HG03139 (cell line): ENCODE measurements at regions not wholly inside any gene's neighbourhood (a gene's known extent, or its start where the extent isn't known, plus 50 kb on each side); places are given as distances from the start of the nearest gene placed in this dataset.
A peak's percentile ranks its signal among the peaks of the same experiment; 100 is the strongest.
"Not testable (repeated sequence)": the region's sequence is repeated elsewhere in the genome, so short reads cannot be mapped to it uniquely, and the experiment has no call there.

Experiments used
- ATAC-seq: cut with Tn5 transposase; IDR thresholded peaks from one replicate; pipeline ENCODE4 v1.9.1; 2021; ENCODE audit not compliant: unreplicated experiment

GRCh38 chr1:101185421-101185820 is 51.4 kb upstream of the S1PR1 start:
- no peak for ATAC-seq

GRCh38 chr1:101183388-101183699 is 53.5 kb upstream of the S1PR1 start:
- ATAC-seq, result no peak

GRCh38 chr1:101182627-101183387 is 54.0 kb upstream of the S1PR1 start:
- ATAC-seq, result no peak

DNA sequence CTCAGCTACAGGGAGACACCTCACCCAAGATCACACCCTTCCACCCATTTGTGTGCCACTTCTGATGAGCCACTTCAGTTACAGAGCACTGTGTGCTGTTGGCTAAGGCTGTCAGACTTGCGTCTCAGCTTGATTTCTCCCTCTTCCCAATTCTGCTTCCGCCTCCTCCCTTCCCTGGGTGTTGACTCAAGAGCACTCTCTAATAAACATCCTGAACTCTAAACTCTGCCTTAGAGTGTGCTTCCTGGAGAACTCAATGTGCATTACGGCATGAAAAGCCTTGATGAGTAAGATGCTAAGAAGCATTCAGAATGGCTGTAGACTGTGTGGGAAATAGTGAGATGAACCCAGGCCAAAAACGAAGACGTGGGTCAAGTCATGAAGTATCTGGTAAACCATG is 54.9 kb upstream of the S1PR1 start:
- ATAC-seq, result no peak

DNA sequence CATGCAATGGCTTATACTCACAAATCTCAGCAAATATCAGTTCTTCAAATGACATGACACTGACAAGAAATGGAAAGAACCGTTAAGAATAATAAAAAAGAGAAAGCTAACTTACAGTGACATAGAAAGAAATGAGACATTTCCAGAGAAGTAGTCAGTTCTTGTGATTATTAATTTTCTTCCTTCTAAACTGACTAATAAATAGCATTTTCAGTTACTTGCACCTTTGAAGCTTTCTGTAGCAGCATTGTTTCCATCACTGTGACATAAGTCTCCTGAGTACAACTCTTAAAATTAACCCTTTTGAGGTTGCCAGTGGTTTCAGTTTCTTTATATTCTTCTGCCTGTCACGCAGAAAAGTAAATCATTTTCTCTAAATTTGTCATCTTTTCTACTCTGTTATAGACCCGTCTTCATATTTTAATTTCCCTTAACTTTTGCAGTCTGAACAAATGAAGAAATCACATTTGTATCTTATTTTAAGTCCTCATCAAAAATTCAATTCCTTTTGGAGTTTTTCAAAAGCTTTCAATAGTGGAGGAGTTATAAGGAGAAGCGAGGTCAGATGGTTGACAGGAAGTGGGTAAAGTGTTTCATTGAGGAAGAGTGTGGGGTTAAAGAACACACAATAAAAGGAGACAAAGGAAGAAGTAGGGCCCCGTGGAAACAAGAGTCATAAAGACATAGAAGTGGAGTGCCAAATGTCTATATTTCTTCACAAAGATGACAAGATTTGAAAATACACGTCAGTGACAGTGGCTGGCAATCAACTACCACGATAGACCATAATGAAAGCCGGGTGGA is 57.9 kb upstream of the S1PR1 start:
- peak; percentile 89 for ATAC-seq

- ATAC-seq, result peak; percentile 9
Measured at GRCh38 chr1:101178341-101178687, 58.5 kb upstream of the S1PR1 start.

GRCh38 chr1:101175886-101176285 is 60.9 kb upstream of the S1PR1 start:
- ATAC-seq, result no peak

DNA sequence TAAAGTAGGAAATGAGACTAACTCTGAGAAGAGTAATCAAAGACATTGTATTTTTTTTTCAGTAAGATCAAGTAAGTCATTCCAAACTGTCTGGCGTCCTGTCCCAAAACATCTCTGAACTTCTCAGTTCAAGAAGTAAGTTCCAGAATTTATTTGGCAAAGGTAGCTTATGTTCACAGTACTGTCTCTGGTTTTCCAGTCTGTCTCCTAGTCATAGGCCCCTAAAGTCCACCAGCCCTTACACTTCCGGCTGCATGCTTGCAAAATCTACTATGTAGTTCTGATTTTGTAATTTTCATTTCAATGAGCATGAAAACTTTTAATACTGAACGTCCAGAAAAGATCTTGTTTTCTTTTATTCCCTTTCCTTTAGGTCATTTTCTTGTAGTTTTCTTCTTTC is 61.4 kb upstream of the S1PR1 start:
- no peak for ATAC-seq

DNA sequence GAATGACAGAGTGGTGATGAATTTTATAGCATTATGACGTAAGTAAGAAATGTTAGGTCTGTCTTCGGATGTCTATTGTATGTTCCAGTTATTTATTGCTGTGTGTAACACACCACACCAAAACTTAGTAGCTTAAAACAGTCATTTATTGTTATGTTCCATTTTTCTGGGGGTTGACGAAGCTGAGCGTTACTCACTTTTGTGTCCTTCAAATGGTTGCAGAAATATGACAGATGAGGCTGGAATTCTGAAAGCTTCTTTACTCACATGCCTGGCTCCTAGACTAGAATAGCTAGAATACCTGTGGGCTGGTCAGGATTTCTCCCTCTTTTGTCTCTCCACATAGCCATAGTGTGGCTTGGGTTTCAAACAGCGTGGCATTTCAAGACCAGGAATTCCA is 62.1 kb upstream of the S1PR1 start:
- no peak for ATAC-seq

DNA sequence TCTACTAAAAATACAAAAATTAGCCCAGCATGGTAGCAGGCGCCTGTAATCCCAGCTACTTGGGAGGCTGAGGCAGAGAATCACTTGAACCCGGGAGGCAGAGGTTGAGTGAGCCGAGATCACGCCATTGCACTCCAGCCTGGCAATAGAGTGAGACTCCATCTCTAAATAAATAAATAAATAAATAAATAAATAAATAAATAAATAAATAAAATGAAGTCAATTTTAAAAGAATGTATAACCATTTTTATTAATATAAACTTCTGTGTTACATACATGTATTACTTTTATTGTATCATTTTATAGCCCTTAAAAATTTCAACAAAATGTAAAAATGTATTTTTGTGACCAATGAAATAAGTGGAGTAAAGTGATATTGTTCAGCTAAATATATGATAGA is 62.5 kb upstream of the S1PR1 start:
- not testable (repeated sequence) for ATAC-seq

DNA sequence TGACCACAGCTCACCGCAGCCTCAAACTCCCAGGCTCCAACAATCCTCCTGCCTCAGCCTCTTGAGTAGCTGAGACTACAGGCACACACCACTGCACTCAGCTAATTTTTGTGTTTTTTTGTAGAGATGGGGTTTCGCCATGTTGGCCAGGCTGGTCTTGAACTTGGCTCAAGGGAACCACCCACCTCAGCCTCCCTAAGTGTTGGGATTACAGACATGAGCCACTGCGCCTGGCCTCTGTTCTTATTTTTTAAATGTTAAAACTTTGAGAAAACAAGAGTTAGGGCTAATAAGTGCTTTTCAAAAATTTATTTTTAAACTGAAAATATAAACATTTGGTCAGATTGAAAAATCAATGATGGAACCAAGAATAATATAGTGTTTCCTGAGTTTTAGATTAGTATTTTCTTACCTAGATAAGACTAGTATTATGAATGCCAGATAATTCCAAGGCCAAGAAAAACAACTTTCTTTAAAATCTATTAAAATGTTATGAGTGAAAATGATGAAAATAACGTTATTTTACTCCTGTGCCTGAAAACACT is 66.2 kb upstream of the S1PR1 start:
- ATAC-seq, result no peak

- ATAC-seq, result peak; percentile 48
Measured at GRCh38 chr1:101167891-101168290, 68.9 kb upstream of the S1PR1 start.

DNA sequence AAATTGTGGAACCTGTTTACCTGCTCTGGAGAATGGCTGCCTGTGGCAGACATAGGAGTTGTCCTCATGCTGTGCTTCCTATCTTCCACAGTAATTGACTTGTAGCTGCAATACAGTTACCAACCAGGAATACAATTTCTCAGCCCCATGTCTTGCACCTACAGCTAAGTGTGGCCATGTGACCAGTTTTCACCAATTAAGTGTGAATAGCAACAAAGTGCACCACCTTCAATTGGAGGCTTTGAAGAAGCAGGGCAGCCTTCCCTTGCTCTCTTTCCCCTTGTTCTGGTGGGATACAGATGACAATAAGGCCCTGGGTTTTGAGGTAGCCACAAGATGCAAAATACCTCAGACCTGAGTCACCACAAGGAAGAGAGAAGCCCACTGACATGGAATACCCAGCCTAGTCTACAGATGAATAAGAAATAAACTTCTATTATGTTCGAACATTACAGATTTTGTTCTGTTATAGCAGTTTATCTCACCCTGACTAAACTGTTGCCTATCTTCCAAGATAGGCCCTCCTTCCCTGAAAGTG is 70.2 kb upstream of the S1PR1 start:
- no peak for ATAC-seq

GRCh38 chr1:101165954-101166353 is 70.9 kb upstream of the S1PR1 start:
- no peak for ATAC-seq

- no peak for ATAC-seq
Measured at GRCh38 chr1:101165532-101165931, 71.3 kb upstream of the S1PR1 start.

DNA sequence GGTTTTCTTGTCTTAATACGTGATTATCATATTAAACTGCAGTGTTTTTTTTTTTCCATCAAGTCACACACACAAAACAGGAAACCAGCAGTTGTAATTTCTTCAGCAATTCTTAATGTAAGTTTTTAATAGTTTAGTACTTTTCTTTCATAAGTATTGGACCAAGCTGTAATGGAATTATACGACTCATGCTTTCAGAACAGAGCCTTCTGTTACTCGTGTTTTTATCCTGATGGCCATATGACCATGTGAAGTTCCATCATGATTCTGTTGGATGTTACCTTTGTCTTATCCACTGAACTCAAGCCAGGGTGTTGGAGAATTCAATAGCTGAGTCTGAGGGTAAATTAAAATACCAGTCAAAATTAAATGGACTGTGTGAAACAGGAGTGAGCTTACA is 72.0 kb upstream of the S1PR1 start:
- ATAC-seq, result no peak

DNA sequence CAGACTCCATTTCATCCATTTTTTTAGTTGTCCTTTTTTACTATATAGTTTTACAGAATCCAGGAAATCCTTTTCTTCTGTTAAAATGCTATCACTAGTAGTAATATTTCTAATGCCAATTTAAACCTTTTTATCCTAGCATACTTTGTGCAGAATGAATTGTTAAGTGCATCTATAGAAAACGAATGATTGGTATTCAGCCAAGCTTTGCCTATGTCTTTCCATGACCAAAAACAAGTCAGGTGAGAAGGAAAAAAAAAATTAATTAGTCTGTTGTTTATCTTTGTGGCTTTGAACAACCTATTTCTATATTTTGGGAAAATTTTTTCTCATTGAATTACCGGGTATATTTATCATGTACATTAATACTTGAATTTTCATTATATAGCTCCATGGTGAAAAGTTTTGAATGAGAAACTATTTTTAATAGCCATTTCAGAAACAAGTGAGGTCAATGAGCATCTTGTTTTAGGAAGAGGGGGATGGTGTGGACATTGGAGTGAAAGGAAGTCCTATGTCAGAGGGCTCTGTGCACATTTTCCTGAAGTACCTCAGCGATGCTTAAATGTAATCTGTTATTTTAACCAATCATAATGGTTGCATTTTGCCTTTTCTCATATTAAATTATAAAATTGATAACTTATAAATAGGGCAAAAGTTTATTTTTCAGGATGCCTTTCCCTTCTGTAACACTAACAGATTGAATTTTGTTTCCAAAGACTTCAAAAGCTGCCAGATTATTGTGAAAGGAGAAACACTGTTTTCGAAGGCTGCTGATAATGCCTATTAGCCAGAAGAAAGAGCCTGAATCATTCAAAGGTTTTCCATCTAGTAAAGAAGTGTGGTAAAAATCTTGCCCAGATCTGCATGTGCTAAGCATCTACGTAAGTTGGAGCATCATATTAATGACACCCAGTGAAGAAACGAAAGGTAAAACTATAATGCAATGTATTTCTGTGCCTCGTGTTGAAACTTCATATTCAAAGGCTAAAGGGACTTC is 73.8 kb upstream of the S1PR1 start:
- ATAC-seq, result no peak

GRCh38 chr1:101162300-101162699 is 74.5 kb upstream of the S1PR1 start:
- ATAC-seq, result no peak

DNA sequence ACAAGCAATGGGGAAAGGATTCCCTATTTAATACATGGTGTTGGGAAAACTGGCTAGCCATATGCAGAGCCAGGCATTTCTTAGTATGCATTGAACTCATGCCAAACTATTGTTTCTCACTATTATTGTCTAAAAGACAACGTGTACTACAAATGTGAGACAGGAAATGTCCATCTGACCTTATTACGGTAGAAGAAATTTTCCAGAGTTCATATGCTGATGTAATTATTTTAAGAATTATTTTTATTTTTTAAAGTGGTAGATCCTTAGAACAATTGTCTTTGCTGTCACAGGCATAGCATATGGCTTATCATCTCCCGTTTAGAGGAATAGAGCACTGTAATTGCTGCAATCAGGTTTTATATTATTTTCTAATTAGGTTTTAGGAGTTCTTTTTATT is 75.2 kb upstream of the S1PR1 start:
- no peak for ATAC-seq

DNA sequence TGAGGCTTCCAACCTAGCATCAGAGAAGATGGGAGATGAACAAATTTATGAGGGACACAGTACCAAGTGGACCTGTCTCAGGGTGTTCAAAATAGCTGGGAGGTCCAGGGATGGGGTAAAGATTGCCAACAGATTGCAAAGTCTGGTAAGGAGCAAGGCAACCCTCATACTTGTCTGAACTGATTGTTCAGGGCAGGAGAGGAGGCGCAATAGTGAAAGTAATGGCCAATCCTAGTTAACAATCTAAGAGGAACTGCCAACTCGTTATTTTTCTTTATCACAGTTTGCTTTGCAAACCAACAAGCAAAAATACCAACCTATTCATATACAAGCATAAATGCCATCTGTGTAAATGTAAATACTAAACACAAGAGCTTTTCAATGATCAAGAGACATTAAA is 78.4 kb upstream of the S1PR1 start:
- ATAC-seq, result no peak

DNA sequence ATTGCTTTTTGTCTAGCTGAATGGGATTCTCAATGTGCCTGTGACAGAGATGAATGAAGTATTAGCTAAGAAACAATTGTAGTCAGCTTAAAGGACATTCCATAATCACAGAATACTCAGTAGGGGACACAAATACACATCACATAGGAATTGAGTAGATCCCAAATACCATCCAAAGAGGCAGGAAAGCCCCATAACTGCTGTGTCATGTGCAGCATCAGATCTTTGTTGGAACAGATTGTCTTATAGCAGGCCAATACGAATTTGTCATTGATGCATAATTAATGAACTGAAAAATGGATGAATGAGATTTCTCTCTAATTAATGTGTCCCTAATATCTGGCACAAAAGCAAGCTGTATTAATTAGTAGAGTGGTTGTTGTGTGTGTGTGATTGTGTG is 82.3 kb upstream of the S1PR1 start:
- no peak for ATAC-seq
